ENCODE measurements at regions not wholly inside any gene's neighbourhood (a gene's known extent, or its start where the extent isn't known, plus 50 kb on each side); places are given as distances from the start of the nearest gene placed in this dataset.
"Not testable (repeated sequence)": the region's sequence is repeated elsewhere in the genome, so short reads cannot be mapped to it uniquely, and the experiment has no call there.

DNA sequence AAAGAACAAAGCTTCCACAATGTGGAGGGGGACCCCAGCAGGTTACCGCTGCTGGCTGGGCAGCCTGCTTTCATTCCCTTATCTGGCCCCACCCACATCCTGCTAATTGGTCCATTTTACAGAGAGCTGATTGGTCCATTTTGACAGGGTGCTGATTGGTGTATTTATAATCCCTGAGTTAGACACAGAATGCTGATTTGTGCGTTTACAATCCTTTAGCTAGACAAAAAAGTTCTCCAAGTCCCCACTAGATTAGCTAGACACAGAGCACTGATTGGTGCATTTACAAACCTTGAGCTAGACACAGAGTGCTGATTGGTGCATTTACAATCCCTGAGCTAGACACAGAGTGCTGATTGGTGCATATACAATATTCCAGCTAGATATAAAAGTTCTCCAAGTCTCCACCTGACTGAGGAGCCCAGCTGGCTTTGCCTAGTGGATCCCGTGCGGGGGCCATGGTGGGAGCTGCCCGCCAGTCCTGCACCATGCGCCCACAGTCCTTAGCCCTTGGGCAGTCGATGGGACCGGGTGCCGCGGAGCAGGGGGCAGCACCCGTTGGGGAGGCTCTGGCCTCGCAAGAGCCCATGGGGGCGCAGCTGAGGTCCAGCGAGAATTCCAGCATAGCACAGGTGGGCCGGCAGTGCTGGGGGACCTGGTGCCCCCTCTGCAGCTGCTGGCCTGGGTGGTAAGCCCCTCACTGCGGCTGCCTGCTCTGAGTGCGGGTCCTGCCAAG, 88.8 kb upstream of the MYLIP start:
- DNase-seq = not testable (repeated sequence)

DNA sequence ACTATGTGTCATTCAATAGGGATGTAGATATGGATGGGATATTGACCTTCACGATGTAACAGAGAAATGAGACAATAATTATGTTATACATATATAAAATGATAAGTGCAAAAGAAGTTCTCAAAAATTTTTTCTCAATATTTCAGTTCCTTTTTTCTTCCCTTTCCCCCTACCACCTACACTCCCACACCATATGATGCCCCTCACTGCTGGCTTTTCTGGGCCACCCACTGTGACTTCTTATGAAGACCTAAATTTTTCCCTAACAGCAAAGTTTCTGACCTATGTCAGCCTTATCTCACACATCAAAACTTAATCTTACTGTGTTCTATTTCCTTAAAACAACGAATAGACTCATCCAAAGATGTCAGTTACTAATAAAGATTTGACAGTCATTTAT, 89.9 kb upstream of the MYLIP start:
- DNase-seq = no peak

DNA sequence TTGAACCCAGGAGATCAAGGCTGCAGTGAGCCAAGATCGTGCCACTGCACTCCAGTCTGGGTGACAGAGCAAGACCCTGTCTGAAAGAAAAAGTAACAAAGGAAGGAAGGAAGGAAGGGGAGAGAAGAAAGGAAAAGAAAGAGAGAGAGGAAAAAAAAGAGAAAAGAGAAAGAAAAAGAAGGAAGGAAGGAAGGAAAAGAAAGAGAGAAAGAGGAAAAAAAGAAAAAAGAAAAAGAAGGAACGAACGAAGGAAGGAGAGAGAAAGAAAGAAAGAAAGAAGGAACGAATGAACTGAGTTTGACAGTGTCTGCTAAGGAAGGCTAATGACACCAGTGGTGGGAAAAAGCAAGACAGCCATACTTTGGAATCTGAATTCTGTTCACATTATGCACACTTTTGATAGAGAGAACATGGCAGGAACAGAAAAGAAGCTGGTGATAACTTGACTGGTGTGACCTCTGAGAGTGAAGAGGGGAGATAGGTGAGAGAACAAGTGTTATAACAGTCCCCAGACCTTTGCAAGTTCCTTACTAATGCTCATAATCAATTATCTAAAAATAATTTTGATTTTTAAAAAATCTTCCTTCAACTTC, 93.3 kb upstream of the MYLIP start:
- no peak for DNase-seq

DNA sequence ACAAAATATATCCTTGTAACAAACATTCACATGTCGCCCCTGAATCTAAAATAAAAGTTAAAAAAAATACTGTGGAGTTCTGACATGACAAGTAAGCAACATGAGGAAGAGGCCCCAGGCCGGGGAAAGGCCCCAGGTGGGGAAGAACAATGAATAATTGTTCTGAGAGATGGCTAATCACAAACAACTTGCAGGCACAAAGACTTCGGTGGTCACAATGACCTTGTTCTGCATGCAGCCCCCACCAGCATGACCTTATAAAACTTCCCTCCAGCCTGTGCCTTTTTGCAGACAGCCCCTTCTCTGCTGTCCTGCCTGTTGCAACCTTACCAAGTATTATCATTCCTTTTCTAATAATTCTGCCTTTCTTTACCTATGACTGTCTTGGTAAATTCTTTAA, 95.7 kb upstream of the MYLIP start:
- no peak for DNase-seq

DNA sequence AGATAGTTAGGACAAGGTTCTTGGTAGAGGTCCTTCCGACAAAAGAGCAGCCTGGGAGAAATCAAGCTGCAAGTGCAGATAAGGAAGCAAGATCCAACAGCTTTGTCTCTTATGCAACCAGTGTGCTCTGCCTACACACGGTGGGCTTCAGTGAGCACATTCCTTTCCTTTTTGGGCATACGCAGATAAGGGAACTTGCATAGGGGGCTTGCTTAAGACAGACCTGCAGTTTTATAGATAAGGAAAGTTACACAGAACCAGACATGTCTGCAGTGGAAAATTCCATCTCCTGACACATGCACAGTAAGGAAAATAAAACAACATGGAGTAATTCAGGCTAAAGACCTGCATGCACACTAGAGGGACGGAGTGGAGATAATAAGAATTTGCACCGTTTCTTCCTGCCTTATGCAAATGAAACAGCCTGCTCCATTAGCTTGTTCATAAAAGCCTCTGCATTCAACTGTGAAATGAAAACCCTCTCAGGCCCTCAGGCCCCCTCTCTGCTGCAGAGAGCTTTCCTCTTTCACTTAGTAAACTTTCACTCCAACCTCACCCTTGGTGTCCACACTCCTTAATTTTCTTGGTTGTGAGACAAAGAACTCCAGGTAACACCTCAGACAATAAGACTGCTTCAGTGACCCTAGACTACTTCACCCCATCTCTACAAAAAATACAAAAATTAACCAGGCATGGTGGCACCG, 97.5 kb upstream of the MYLIP start:
- DNase-seq = no peak

DNA sequence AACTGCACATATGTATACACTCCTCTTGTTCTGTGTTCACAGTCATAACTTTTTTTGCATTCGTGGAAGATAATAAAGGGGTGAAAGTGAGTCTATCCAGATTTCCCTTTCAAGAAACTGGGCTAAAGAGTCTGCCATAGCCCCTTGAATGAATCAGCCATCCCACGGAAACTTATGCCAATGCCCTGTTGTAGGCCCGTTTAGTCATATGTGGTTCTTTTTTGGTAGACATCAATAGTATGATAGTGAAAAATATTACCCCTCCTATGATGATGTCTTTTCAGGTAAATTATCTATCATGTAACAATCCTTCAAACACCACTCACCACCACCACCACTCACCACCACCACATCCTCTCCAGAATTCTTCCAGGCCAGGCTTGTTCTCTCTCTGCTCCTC, 99.9 kb upstream of the MYLIP start:
- no peak for DNase-seq

DNA sequence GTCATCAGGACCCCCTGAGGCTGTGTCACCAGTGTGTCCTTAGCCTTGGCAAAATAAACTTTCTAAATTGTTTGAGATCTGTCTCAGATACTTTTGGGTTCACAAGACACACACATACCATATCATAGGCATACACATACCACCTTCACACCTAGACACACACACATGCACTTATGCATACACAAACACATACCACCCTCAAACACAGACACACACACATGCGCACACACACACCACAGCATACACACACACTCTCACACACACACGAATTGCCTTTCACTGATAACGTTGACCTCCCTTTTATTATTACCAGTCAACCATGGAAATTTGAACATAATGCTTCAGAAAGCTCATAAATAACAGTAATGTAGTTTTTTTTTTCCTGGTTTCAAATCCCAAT, 108.6 kb upstream of the MYLIP start:
- no peak for DNase-seq

DNA sequence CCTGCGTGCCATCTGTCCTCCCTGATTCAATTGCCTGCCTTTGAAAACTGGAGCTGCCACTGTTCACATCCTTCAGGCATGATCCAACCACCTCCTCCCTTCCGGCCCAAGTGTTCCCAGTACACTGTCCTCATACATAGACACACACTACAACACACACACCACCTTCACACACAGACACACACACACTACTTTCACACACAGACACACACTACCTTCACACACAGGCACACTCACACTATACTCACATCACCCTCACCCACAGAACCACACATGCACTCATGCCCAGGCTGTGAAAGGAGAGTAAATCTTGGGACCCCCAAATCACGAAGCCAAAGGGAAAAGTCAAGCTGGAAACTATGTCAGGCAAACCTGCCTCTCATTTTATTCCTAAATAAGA, 109.4 kb upstream of the MYLIP start:
- DNase-seq = no peak

DNA sequence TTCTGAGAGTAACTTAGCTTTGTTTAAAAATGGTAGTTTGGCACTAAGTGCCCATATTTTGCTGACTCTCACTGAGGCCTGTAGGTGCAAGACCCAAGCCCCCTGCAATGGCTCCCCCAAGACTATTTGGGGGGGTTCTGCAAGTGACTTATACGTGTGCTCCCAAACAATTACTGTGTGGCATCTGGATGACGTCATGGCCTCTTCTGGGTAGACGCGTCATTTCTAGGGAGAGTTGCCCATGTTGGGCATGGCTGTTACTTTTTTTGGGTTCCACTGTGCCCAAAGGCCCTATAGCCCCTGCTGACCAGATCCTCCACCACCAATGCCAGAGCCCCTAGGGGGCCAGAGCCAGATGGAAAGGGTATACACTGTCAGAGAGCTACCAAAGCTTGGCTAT, 110.3 kb upstream of the MYLIP start:
- DNase-seq = no peak

DNA sequence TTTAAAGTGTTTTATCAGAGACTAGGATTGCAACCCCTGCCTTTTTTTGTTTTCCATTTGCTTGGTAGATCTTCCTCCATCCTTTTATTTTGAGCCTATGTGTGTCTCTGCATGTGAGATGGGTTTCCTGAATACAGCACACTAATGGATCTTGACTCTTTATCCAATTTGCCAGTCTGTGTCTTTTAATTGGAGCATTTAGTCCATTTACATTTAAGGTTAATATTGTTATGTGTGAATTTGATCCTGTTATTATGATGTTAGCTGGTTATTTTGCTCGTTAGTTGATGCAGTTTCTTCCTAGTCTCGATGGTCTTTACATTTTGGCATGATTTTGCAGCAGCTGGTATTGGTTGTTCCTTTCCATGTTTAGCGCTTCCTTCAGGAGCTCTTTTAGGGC, 114.6 kb upstream of the MYLIP start:
- DNase-seq = not testable (repeated sequence)

DNA sequence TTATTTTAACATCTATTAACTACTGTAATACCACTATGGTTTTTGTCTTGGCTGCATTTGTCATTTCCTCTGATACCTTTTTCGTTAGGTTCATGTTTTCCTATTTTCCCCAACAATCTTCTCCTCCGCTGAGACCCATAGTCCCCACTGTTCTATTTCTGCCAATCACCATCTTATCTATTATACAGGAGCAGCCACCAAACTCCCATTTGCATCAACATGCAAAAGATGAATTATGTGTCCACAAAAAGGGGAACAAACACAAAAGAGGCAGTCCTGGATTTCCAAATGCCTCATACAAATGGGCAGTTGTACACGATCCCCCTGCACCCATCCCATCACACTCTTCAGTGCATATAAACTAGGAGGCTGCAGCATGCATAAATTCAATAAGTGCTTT, 121.7 kb upstream of the MYLIP start:
- no peak for DNase-seq

DNA sequence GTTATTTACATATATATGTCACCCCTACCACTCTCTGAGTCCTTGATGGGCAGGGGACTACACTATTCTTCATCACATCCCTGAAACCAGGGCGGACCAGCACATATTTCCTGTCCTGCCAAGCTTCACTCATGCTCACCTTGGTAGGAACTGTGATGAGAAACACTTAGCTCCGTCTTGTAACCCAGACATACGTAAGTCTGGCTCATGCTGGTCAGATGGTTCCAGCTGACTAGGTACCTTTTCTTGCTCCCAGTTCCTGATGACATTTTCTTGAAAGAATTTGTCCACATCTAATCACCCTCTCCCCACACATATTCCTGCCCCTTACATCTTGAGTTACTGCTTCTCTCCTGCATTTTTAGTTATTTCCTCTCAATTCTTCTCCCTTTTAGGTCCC, 122.2 kb upstream of the MYLIP start:
- DNase-seq = no peak

DNA sequence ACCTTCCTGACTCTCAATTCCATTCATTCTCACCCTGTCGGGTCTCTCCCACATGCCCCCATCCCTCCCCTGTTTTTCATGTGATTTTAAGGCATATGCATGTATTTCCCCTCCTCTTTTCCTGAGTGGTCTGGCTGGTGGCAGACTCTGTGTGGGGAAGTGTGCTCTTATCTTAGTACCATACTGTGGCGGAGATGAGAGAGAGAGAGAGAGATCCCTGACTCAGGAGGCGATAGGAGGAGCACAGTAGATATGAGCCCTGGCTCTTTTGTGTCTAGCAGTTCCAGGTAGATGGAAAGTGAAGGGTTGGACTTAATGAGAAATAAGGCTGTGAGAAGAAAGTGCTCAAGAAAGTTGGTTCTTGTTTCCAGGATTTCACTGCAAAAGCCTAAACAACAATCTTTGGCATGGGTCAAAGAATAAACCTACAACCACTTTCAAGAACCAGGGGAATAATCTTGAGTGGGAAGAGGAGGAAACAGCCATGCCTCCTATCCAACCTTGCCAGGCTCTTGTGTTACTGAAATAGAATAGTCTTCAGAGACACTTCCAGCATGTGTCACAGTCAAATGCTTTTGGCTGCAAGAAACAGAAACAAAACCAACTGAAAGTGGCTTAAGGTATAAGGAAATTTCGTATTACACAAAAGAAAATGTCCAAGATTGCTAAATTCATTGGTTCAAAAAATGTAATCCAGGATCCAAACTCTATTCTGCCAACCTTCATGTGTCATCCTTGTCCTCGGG, 123.8 kb upstream of the MYLIP start:
- no peak for DNase-seq

DNA sequence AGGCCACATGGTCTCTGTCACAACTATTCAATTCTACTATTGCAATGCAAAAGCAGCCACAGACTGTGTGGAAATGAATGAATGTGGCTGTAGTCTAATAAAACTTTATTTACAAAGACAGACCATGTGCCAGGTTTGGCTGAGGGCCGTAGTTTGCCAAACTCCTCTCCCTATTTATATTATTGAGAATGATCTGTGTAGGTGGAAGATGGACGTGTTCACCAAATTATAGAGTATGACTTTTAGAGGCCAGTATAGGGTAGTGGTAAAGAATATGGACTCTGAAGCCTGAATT, 125.7 kb upstream of the MYLIP start:
- no peak for DNase-seq

DNA sequence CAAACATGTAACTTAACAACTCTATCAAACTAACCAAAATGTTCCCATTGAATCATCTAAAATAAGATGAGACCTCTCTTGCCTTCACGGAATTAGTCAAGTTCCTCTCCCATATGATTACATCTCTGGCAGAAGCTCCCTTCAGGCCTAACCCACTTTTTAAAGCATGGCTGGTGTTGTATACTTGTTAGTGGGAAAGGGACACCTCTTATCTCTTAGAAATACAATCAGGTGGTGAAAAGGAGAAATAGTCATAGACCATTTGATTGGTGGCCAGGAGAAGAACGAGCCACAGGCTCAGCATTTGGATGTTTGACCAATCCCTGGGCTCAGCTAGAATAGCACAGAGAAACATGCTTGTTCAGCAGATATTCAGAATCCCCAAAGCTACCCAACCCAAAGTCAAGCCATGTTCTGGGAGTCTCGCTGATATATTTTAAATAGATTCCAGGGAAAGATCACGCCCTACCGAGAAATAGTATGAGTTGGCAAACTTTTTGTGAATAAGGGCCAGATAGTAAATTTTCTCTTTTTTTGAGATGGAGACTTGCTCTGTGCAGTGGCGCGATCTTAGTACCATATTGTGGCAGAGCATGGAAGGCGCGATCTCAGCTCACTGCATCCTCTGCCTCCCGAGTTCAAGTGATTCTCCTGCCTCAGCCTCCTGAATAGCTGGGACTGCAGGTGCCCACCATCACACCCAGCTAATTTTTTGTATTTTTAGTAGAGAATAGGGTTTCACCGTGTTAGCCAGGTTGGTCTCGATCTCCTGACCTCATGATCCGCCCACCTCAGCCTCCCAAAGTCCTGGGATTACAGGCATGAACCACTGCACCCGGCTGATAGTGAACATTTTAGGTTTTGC, 126.3 kb upstream of the MYLIP start:
- no peak for DNase-seq

DNA sequence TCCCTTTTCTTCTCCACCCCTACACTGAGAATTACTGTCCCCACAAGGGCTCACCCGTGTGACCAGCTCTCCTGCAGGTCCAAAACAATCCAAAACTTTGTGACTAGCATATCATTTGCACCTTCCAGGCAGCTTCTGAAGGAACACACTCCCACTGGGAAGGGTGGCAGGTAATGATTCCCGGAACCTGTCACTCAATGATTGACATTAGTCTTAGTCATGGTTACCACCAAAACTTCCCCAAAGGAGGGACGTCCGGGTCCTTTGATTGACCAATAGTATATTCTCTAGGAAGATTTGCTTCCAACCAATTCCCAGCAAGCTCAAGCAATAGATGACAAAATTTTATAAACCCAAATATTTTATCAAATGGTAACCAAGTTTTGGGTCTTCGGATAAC, 127.7 kb upstream of the MYLIP start:
- DNase-seq = no peak

DNA sequence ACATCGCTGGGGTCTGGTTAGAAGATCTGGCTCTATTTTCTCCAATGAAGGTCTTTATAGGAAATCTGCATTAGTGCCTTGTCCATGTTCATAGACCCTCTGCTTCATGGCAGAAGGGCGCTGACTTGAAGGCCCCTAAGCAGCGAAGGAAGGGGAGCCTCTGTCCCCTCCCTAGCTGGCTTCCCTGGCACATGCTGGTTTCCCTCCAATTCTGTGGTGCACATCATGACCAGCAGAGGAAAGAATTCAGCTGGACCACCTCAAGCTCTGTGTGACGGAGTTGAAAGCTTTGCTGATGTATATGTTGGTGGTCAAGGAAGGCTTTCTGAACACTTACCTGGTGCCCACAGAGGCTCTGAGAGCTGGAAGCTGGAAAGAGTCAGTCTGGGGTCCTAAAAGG, 129.7 kb upstream of the MYLIP start:
- DNase-seq = no peak

DNA sequence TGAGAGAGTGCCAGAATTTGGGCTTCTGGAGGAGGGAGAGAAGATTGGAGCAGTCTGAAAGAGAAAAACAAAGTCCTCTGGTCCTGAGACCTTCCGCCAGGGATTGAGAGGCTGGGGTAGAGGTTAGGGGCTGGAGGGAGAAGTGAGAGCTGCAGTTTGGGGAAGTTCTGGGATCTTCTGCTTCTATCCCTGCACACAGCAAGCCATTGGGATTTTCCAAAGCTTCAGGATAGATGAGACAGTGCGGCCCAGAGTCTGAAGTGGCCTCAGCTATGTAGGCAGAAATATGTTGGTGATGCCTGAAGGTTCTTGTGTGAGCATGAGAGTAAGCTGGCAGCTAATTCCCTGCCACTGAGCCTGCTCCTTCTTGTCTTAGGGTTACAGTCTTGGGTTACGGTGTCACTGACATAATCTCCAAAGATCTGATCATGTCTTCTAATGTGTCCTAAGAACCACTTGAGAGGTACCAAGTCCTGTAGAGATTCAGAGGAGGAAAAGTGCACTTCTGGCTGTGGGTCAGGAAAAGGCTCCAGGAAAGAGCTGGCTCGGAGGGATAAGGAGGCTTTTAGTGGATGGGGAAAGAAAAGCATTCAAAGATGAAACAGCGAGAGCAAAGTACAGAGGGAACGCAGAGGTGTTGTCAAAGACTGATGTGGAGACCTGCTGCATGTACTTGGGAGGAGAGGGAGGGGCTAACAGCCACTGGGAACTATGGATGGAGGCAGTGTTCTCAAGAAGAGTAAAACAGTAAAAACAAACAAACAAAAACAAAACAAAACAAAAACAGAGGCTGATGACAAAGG, 131.1 kb upstream of the MYLIP start:
- DNase-seq = no peak

DNA sequence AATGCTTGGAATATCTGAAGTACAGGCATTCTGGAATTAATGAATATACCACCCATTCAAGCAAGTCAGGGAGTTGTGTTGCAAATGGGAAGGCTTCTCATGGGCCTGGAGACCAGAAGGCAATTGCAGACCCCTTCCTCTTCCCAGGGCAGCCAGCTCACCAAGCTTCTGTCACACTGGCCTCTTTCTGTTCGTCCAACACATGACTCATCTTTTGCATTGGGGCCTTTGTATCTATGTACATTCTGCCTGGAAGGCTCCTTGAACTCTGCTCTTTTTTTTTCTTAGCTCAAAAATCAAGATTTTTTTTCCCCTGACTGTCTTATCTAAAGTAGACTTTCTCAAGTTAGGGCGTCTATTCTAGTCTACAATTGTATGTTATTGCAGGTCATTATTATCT, 132.9 kb upstream of the MYLIP start:
- no peak for DNase-seq

DNA sequence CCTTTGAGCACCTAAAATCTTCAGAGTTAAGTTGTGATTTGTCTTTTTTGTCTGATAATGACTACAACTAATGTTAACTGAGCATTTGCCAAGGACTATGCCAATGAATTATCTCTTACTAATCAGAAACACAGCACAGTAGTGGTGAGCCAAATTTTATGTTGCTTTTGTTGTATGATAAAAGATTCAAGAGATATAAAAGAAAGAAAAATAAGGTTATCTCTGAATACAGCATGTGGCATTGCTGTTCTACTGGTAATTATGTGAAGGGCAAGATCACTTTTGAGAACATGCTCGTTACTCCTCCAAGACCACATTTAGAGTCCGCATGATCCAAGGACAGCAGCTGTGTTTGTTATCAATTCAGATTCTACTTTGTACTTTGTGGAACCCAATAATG, 133.4 kb upstream of the MYLIP start:
- DNase-seq = no peak

DNA sequence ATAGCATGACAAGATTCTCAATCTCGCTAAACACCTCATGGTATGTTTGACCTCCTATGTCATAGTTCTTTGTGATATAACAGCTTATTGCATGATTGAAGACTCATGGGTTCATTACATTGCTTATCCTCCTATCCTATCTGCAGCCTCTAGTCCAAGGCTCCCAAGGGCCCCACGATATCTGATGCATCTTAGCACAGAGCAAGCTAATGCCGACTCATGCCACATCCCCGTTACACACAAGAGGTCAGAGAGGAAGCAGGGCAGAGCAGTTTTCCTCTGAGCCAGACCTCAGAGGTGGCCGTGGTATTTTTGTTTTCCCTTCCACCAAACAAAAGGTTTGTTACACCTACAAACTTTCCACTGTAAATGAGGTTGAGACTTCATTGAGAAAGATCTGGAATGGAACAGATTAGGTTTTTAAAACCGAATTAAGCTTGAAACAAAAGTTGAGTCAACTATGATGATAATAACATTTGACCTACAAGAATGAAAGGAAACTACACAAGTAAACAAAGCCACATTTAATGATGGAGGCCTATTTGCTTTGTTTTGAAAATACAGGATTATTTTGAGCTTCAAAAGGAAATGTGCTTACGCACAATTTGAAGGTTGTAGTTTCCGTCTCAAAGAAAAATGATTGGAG, 133.9 kb upstream of the MYLIP start:
- DNase-seq = no peak
